ENCODE measurements at regions not wholly inside any gene's neighbourhood (a gene's known extent, or its start where the extent isn't known, plus 50 kb on each side); places are given as distances from the start of the nearest gene placed in this dataset.

DNA sequence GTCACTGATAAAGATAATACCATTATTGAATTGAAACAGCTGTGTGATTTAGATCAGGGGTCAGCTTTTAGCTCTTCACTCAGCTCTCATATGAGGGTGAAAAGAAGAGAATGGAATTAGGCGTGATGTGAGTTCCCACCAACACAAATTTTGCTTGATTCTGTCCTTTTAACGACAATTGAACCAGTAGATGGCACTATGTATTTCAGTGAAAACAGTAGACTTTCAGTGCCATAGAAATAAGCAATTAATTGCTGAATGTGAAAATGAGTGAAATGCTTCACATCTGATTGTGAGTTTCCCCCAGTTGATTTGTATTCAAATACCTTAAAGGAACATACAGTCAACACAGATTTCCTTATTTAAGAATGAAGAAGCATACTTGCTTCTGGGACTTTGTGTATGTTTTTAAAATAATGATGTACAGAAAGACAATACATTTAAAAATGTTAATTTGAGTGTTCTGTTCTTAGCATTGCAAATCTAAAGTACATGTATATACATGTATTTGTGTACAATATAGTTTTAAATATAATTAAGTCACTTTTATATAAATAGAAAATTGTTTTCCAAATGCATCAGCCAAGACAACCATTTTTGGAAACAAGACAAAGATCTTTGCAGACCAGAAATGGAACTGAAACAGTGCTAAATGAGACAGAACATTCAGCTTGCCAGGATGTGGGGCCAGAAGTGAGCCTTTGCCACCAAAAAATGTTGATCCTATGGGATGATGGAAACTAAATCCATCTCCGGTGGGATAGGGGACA lies 178.8 kb downstream of the SNCA start:
- DNase-seq (ENCODE audit: extremely low spot score), result peak; percentile 17
- ChIA-PET CTCF (interaction anchor here (0.6 to 1.4 kb wide), 8 partner anchors 10 to 251 kb away, joined by 3 to 13 read pairs (median 3); partner anchors contain the start of gene MMRN1), POLR2A (interaction anchor here (0.6 kb wide), 1 partner anchor 1058 kb away, joined by 3 read pairs; no protein-coding TSS in a partner anchor)
- no peak for TF ChIP-seq LEF1 (IDR thresholded peaks at IDR 0.05; ENCODE audit: borderline replicate concordance)
- TF ChIP-seq, protein P1, sequence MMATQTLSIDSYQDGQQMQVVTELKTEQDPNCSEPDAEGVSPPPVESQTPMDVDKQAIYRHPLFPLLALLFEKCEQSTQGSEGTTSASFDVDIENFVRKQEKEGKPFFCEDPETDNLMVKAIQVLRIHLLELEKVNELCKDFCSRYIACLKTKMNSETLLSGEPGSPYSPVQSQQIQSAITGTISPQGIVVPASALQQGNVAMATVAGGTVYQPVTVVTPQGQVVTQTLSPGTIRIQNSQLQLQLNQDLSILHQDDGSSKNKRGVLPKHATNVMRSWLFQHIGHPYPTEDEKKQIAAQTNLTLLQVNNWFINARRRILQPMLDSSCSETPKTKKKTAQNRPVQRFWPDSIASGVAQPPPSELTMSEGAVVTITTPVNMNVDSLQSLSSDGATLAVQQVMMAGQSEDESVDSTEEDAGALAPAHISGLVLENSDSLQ (IDR thresholded peaks at IDR 0.05), result no peak
- TF ChIP-seq L3MBTL2 (conservative IDR thresholded peaks at IDR 0.05), result no peak
- TF ChIP-seq SP1 (IDR thresholded peaks at IDR 0.05), result no peak
- no peak for TF ChIP-seq CTBP1 (IDR thresholded peaks at IDR 0.05; ENCODE audit: borderline replicate concordance)

DNA sequence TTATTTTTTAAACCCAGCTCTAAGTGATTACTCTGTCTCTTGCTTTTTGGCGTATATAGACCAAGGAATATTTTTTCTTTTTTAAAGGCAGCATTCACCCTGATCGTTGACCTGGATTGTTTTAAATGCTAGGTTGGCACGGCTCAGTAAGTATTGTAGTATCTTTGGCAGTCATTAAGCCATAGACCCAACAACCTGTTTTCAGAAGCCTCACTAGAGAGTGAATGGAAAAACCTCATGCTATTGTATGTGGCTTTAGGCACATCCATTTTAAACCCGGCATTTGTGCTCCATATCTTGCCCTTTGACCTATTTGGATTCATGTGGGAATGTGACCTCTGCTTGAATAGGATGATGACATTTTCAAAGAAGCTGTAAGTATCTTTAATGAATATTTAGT lies 183.9 kb downstream of the SNCA start:
- POLR2A ChIA-PET, result no interaction called here
- CTCF ChIA-PET, result no interaction called here
- TF ChIP-seq HDGF (IDR thresholded peaks at IDR 0.05; ENCODE audit: borderline replicate concordance) (no peak), SP1 (IDR thresholded peaks at IDR 0.05) (no peak), SUZ12 (IDR thresholded peaks at IDR 0.05) (no peak), FOXM1 (IDR thresholded peaks at IDR 0.05; ENCODE audit: borderline replicate concordance) (no peak)
- no peak for DNase-seq (ENCODE audit: extremely low spot score)

DNA sequence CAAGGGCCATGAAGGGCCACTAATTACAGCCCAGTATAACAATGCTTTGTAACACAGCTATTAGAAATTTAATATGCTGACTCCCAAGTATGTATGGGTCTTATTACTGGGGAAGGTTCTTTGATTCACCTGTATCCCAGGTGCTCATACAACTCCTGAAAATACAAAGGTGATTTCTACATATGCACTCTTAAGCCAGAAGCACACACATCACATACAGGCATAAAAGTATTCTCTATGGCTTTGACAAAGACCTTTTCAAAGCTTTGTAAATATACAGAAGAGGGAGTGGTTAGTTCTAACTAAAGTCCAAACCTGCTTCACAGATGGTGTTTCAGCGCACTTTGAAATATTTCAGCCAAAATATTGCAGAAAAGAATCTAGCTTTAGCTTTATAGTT lies 191.5 kb downstream of the SNCA start:
- DNase-seq (ENCODE audit: extremely low spot score), result no peak
- ChIA-PET CTCF (interaction anchor here (0.7 kb wide), 1 partner anchor 12 kb away, joined by 3 read pairs; no protein-coding TSS in a partner anchor), POLR2A (no interaction called here)
- TF ChIP-seq HDGF (IDR thresholded peaks at IDR 0.05; ENCODE audit: borderline replicate concordance) (no peak), BHLHE40 (IDR thresholded peaks at IDR 0.05; ENCODE audit: borderline replicate concordance) (no peak), SUZ12 (IDR thresholded peaks at IDR 0.05) (no peak), ELF4 (IDR thresholded peaks at IDR 0.05) (no peak), TARDBP (IDR thresholded peaks at IDR 0.05) (no peak), L3MBTL2 (conservative IDR thresholded peaks at IDR 0.05) (no peak), ZNF384 (IDR thresholded peaks at IDR 0.05) (no peak), CTBP1 (IDR thresholded peaks at IDR 0.05; ENCODE audit: borderline replicate concordance) (no peak), FOXK2 (IDR thresholded peaks at IDR 0.05) (no peak), LEF1 (IDR thresholded peaks at IDR 0.05; ENCODE audit: borderline replicate concordance) (no peak), FOXA1 (IDR thresholded peaks at IDR 0.05) (no peak), NFRKB (IDR thresholded peaks at IDR 0.05) (no peak), FOXM1 (IDR thresholded peaks at IDR 0.05; ENCODE audit: borderline replicate concordance) (no peak), SP1 (IDR thresholded peaks at IDR 0.05) (no peak)

DNA sequence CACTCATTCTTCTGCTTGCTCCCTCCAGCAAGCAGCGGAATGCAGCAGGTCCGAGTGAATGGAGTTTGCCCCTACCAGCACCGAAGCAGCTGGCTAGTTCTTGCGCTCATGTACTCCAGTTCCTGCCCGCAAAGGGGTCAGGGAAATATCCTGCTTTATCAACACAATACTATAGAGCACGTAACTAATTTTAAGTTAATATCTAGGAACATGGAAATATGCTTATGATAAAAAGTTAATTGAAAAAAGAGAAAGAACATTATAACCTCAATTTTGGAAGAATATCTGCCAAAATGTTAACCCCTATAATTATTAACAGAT lies 195.6 kb downstream of the SNCA start:
- no peak for DNase-seq (ENCODE audit: extremely low spot score)
- TF ChIP-seq NFRKB (IDR thresholded peaks at IDR 0.05) (no peak), LEF1 (IDR thresholded peaks at IDR 0.05; ENCODE audit: borderline replicate concordance) (no peak), FOXK2 (IDR thresholded peaks at IDR 0.05) (no peak), FOXA1 (IDR thresholded peaks at IDR 0.05) (no peak), ARNT (IDR thresholded peaks at IDR 0.05) (no peak)
- TF ChIP-seq, protein P1 (IDR thresholded peaks at IDR 0.05), result no peak
- ChIA-PET CTCF (interaction anchor here (0.7 to 1.8 kb wide), 8 partner anchors 11 to 262 kb away, joined by 3 to 13 read pairs (median 4); no protein-coding TSS in a partner anchor), POLR2A (no interaction called here)

DNA sequence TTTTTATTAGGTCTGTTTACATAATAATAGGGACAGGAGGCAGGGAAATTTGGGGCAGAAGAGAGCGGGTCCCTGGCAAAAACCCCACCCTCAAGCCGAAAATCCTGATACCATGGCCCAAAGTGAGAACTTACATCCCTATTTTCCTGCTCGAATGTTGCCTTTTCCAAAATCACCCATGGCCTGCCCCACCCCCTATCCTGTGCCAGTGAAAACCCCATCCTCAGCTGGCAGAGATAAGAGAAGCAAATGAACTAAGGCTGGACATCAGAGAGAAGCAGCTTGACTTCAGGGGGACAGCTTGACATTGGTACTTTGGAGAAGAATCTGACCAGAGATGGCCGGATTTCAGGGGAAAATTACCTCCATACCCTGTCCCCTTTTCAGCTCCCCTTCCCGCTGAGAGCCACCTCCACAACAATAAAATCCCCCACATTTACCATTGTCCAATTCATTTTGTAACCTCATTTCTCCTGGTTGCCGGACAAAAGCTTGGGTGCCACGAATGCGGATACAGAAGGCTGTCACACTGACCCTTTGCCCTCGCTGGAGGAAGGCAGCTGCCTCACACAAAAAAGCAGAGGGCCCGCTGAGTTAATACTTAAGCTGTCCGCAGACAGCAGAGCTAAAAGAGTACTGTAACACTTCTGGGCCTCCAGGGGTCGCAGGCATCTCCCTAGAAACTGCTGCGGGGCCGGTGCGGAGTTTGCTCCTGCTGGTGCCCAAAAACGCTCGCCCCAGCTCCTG lies 196.2 kb downstream of the SNCA start:
- TF ChIP-seq LEF1 (IDR thresholded peaks at IDR 0.05; ENCODE audit: borderline replicate concordance) (no peak), CTBP1 (IDR thresholded peaks at IDR 0.05; ENCODE audit: borderline replicate concordance) (no peak), ELF4 (IDR thresholded peaks at IDR 0.05) (no peak), ARNT (IDR thresholded peaks at IDR 0.05) (no peak), ZNF384 (IDR thresholded peaks at IDR 0.05) (no peak), SUZ12 (IDR thresholded peaks at IDR 0.05) (no peak), FOXM1 (IDR thresholded peaks at IDR 0.05; ENCODE audit: borderline replicate concordance) (no peak), FOXA1 (IDR thresholded peaks at IDR 0.05) (no peak), L3MBTL2 (conservative IDR thresholded peaks at IDR 0.05) (no peak)
- peak; percentile 82 for DNase-seq (ENCODE audit: extremely low spot score)
- ChIA-PET POLR2A (no interaction called here), CTCF (interaction anchor here (0.8 to 1.8 kb wide), 7 partner anchors 10 to 263 kb away, joined by 3 to 13 read pairs (median 4); no protein-coding TSS in a partner anchor)

DNA sequence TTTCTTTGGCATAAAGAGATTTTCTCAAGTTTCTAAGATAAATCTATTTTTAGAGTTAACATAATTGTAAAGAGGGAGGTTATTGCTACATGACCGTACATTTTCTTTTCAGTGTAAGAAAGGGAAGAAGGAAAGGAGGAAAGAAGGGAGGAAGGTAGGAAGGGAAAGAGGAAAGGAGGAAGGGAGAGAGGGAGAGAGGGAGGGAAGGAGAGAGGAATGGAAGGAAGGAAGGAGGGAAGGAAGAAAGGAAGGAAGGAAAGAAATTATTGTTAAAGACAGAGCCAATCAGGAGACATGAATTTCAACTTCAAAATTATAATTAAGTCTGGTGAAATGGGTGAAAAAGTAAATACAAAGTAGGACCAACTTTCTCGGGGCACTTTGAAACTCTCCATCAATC lies 197.6 kb downstream of the SNCA start:
- CTCF ChIA-PET, result no interaction called here
- no peak for TF ChIP-seq CTBP1 (IDR thresholded peaks at IDR 0.05; ENCODE audit: borderline replicate concordance)
- TF ChIP-seq FOXM1 (IDR thresholded peaks at IDR 0.05; ENCODE audit: borderline replicate concordance), result no peak
- TF ChIP-seq SP1 (IDR thresholded peaks at IDR 0.05), result no peak
- TF ChIP-seq SUZ12 (IDR thresholded peaks at IDR 0.05), result no peak
- no peak for TF ChIP-seq ELF4 (IDR thresholded peaks at IDR 0.05)
- no peak for DNase-seq (ENCODE audit: extremely low spot score)
- POLR2A ChIA-PET, result no interaction called here
